Natural killer cell (primary cell): ENCODE measurements at regions not wholly inside any gene's neighbourhood (a gene's known extent, or its start where the extent isn't known, plus 50 kb on each side); places are given as distances from the start of the nearest gene placed in this dataset.

ENCODE experiments used
- ATAC-seq, 3 donors: fragments of 150-1000 bp in 2 of 3; fragments of 200-7000 bp in 1 of 3; cut with Tn5 transposase; 1 replicate in 1 of 3; 2 replicates in 2 of 3; pipeline ENCODE4 v1.10.0; 2021; ENCODE audit warnings: mild to moderate bottlenecking in 2 of 3, moderate library complexity in 2 of 3
- DNase-seq, 2 donors: peaks; one replicate each; pipeline versions ENCODE4 v3.0.0 to v3.0.0-alpha.2; 2013 to 2021; ENCODE audit warnings: mixed read lengths in 1 of 2
- H3K27ac ChIP-seq: one replicate; pipeline ENCODE4 v1.5.1; 2013; ENCODE audit warnings: mild to moderate bottlenecking, low read length
- H3K27me3 ChIP-seq: one replicate; pipeline ENCODE4 v1.6.1; 2013; ENCODE audit warnings: low read length; ENCODE audit not compliant: control insufficient read depth, insufficient read depth
- H3K36me3 ChIP-seq: one replicate; pipeline ENCODE4 v1.6.1; 2013; ENCODE audit warnings: low read length; ENCODE audit not compliant: control insufficient read depth, insufficient read depth
- H3K4me1 ChIP-seq: one replicate; pipeline ENCODE4 v1.6.1; 2013; ENCODE audit warnings: low read length; ENCODE audit not compliant: control insufficient read depth, insufficient read depth
- H3K4me3 ChIP-seq: one replicate; pipeline ENCODE4 v1.5.1; 2013; ENCODE audit warnings: low read length
- H3K9me3 ChIP-seq: one replicate; pipeline ENCODE4 v1.6.1; 2013; ENCODE audit warnings: low read length; ENCODE audit not compliant: control insufficient read depth, insufficient read depth
- H3K27ac Mint-ChIP-seq, 2 donors: one replicate each; pipeline ENCODE4 v1.8.0; 2022; ENCODE audit warnings: mild to moderate bottlenecking in 2 of 2, mixed read lengths in 2 of 2, moderate library complexity in 1 of 2
- H3K27me3 Mint-ChIP-seq, 2 donors: one replicate each; pipeline ENCODE4 v1.8.0; 2022; ENCODE audit warnings: low read depth in 2 of 2, mixed read lengths in 2 of 2
- H3K36me3 Mint-ChIP-seq: one replicate; pipeline ENCODE4 v1.8.0; 2022; ENCODE audit warnings: mixed read lengths
- H3K4me1 Mint-ChIP-seq, 2 donors: one replicate each; pipeline ENCODE4 v1.8.0; 2022; ENCODE audit warnings: mixed read lengths in 2 of 2
- H3K4me3 Mint-ChIP-seq: one replicate; pipeline ENCODE4 v1.8.0; 2022; ENCODE audit warnings: mild to moderate bottlenecking, moderate library complexity, mixed read lengths
- H3K9me3 Mint-ChIP-seq, 2 donors: one replicate each; pipeline ENCODE4 v1.8.0; 2022; ENCODE audit warnings: mixed read lengths in 2 of 2
- WGBS: methylation state at CpG from one replicate; pipeline ENCODE4 v1.1.7; 2013; ENCODE audit warnings: missing lambda C conversion rate; ENCODE audit not compliant: insufficient coverage; 5-methylcytosine and 5-hydroxymethylcytosine counted together
- intact Hi-C: fragments of 100-400 bp; cut with micrococcal nuclease; formaldehyde crosslinking; loops from one replicate; pipeline ENCODE4 v1.14.2; 2022
- TF ChIP-seq, protein P1 (sequence below): fragments of 200-600 bp; IDR thresholded peaks from one replicate; pipeline ENCODE4 v1.8.0; 2022; ENCODE audit warnings: antibody characterized with exemption

DNA sequence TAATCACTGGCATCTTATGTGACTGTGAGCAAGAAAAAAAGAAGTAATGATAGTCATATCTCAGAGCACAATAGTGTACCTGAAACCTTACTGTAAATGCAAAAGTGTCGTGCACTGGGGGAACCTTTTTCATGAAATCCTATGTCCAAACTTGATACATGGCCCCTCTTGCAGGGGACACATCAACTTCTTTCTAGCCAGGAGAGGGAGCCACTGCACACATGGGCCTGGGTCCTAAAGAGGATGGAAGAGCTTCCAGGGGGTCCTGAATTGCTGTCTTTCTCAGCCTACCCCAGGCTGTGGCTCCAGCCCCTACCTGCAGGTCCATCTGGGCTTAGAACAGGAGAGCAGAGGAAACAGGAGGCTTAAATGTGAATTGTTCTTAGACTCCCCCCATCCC, 165.7 kb downstream of the SOD2 start:
- no peak overlapping the region for H3K27ac Mint-ChIP-seq

DNA sequence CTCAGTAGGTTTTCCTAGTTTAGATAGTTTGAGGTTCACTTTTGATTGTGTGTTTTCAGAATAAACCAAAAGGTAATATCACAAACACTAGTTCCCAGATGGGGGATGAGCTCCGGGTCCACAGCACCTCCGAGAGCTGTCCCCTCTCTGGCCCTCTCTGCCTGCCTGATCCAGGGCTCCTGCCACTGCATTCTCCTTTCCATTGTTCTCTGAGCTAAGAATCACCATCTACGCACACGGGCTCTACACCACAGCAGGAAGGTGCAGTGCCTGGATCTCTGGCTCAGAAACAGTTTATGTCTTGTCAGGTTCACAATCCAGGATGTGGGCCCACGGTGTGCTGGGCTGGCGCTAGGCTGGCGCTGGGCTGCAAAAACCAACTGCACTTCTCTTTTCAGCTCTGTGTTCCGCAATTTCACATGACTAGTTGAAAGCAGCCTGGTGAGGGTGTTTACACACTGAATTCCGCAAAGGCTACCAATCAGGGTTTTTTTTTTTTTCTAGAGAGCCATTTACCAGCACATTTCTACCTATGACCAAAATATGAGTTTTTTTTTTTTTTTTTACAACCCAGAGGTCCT, 167.5 kb downstream of the SOD2 start:
- WGBS = 37% methylated on average over 9 of the region's 9 CpGs
- DNase-seq (no peak), ATAC-seq (no peak)
- Histone ChIP-seq H3K4me1 (no peaks in the 10 kb centered on the region), H3K27me3 (no peaks in the 10 kb centered on the region), H3K27ac (no peak overlapping the region), H3K4me3 (no peak overlapping the region), H3K36me3 (no peaks in the 10 kb centered on the region), H3K9me3 (no peaks in the 10 kb centered on the region)
- no peaks in the 10 kb centered on the region for H3K36me3 Mint-ChIP-seq
- TF ChIP-seq, protein P1, sequence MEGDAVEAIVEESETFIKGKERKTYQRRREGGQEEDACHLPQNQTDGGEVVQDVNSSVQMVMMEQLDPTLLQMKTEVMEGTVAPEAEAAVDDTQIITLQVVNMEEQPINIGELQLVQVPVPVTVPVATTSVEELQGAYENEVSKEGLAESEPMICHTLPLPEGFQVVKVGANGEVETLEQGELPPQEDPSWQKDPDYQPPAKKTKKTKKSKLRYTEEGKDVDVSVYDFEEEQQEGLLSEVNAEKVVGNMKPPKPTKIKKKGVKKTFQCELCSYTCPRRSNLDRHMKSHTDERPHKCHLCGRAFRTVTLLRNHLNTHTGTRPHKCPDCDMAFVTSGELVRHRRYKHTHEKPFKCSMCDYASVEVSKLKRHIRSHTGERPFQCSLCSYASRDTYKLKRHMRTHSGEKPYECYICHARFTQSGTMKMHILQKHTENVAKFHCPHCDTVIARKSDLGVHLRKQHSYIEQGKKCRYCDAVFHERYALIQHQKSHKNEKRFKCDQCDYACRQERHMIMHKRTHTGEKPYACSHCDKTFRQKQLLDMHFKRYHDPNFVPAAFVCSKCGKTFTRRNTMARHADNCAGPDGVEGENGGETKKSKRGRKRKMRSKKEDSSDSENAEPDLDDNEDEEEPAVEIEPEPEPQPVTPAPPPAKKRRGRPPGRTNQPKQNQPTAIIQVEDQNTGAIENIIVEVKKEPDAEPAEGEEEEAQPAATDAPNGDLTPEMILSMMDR = no peak
- intact Hi-C loops = no loop called here
- no peak overlapping the region for H3K4me3 Mint-ChIP-seq
- no peaks in the 10 kb centered on the region for H3K9me3 Mint-ChIP-seq
- peaks cover 13 to 36% of the 10 kb centered on the region in 2 donors for H3K27me3 Mint-ChIP-seq
- H3K27ac Mint-ChIP-seq = no peak overlapping the region
- no peaks in the 10 kb centered on the region for H3K4me1 Mint-ChIP-seq

More for the DNA sequence above, 165.7 kb downstream of the SOD2 start:
- TF ChIP-seq, protein P1 = no peak
- H3K27ac ChIP-seq = no peak overlapping the region
- DNase-seq = no peak
- H3K4me1 Mint-ChIP-seq = no peaks in the 10 kb centered on the region
- intact Hi-C loops = no loop called here
- no peaks in the 10 kb centered on the region for H3K9me3 ChIP-seq
- no peak for ATAC-seq
- no peak overlapping the region for H3K4me3 Mint-ChIP-seq
- no peaks in the 10 kb centered on the region for H3K36me3 ChIP-seq
- H3K4me3 ChIP-seq = no peak overlapping the region
- no peaks in the 10 kb centered on the region for H3K27me3 ChIP-seq
- peaks cover 13 to 36% of the 10 kb centered on the region in 2 donors for H3K27me3 Mint-ChIP-seq
- H3K4me1 ChIP-seq = no peaks in the 10 kb centered on the region
- H3K36me3 Mint-ChIP-seq = no peaks in the 10 kb centered on the region
- 93% methylated on average over 1 of the region's 1 CpG for WGBS
- no peaks in the 10 kb centered on the region for H3K9me3 Mint-ChIP-seq

DNA sequence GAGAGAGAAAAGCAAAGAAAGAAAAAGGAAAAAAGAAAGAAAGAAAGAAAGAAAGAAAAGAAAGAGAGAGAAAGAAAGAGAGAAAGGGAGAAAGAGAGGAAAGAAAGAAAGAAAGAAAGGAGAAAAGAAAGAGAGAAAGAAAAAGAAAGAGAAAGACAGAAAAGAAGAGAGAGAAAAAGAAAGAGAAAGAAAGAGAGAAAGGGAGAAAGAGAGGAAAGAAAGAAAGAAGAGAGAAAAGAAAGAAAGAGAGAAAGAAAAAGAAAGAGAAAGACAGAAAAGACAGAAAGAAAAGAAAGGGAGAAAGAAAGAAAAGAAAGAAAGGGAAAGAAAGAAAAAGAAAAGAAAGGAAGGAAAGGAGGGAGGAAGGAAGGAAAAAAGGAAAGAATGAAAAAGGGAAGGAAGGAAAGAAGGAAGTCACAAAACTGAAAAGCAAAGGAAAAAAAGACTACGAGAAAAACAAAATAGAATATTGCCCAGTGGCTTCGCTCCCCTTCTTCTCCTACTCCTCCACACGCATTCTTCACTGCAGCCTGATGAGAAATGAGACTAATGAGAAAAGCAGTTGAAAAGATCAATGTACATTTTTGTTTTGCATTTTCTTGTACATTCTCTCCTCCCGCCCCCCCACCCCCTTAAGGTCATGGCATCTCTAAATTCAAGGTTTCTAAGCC, 170.0 kb downstream of the SOD2 start:
- H3K36me3 ChIP-seq = no peaks in the 10 kb centered on the region
- no peak overlapping the region for H3K4me3 Mint-ChIP-seq
- no CpG with 5 or more reads among the region's 4 CpGs for WGBS
- H3K4me1 Mint-ChIP-seq = no peaks in the 10 kb centered on the region
- no peaks in the 10 kb centered on the region for H3K9me3 ChIP-seq
- H3K4me1 ChIP-seq = no peaks in the 10 kb centered on the region
- no peak overlapping the region for H3K4me3 ChIP-seq
- no peaks in the 10 kb centered on the region for H3K9me3 Mint-ChIP-seq
- intact Hi-C loops = no loop called here
- H3K27me3 ChIP-seq = no peaks in the 10 kb centered on the region
- H3K27me3 Mint-ChIP-seq = peaks cover 17 to 54% of the 10 kb centered on the region in 2 donors
- ATAC-seq (no peak), DNase-seq (no peak)
- no peak overlapping the region for H3K27ac Mint-ChIP-seq
- TF ChIP-seq, protein P1 = no peak
- no peaks in the 10 kb centered on the region for H3K36me3 Mint-ChIP-seq
- no peak overlapping the region for H3K27ac ChIP-seq

DNA sequence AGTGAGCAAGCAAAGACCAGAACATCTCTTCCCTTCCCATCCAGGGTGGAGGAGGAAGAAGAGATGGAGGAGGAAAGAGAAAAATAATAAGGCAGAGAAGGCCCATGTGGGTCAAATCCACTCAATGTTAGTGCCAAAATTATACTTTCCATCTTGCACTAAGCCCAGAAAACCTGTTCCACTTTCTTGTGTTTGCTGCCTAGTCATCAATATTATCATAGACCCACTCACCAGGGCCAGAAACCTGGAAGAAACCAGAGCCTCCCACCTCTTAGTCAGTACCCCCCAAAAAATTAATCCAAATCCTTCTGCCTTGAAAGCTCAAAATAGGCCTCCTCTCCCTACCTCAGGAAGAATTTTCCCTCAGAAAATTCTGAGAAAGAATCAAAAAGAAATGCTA, 171.1 kb downstream of the SOD2 start:
- Histone ChIP-seq H3K4me1 (no peaks in the 10 kb centered on the region), H3K4me3 (no peak overlapping the region), H3K27ac (no peak overlapping the region), H3K9me3 (no peaks in the 10 kb centered on the region), H3K36me3 (no peaks in the 10 kb centered on the region), H3K27me3 (no peaks in the 10 kb centered on the region)
- H3K36me3 Mint-ChIP-seq = no peaks in the 10 kb centered on the region
- ATAC-seq = no peak
- H3K27ac Mint-ChIP-seq = no peak overlapping the region
- intact Hi-C loops = no loop called here
- DNase-seq = no peak
- H3K9me3 Mint-ChIP-seq = no peaks in the 10 kb centered on the region
- peaks cover 23 to 58% of the 10 kb centered on the region in 2 donors for H3K27me3 Mint-ChIP-seq
- TF ChIP-seq, protein P1 = no peak
- no peak overlapping the region for H3K4me3 Mint-ChIP-seq
- no peaks in the 10 kb centered on the region for H3K4me1 Mint-ChIP-seq
